ENCODE measurements at regions not wholly inside any gene's neighbourhood (a gene's known extent, or its start where the extent isn't known, plus 50 kb on each side); places are given as distances from the start of the nearest gene placed in this dataset.

GRCh38 chr13:68697551-68697950, 1410.1 kb upstream of the ATXN8OS start:
- in situ Hi-C loops (cut with HindIII; ENCODE audit: low sequenced_read_pairs), result no loop called here

DNA sequence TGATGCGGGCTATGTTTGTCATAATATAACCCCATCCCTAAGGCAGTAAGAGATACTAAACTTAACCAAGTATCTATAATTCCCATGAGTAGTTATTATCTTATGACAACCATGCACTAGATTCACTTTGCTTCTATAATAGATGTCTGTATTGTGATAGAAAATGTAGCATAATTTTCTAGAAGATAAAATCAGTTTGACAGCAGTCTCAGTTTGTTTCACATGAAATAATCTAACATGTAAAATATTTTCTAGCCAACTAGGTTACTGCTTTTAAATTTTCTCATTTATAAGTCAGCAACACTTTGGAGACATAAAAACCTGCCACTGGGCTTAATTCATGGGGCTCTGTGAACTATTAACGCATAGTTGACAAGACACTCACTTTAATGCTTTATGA, 1410.7 kb upstream of the ATXN8OS start:
- in situ Hi-C loops (cut with HindIII; ENCODE audit: low sequenced_read_pairs), result no loop called here

DNA sequence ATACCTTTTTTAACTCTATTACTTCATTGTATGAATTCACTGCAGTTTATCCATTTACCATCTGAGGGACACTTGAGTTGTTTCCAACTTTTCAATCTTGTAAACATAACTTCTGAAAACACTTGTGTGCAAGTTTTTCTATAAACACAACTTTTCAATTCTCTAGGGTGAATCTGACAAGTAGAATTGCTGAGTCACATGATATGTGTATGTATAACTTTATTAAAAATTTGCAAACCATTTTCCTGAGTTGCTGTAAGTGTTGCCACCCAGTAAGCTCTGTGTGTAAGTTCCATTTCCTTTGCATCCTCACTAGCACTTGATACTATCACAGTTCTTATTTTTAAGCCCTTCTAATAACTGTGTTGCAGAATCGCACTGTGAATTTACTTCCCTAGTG, 1415.6 kb upstream of the ATXN8OS start:
- in situ Hi-C loops (cut with HindIII; ENCODE audit: low sequenced_read_pairs), result no loop called here

DNA sequence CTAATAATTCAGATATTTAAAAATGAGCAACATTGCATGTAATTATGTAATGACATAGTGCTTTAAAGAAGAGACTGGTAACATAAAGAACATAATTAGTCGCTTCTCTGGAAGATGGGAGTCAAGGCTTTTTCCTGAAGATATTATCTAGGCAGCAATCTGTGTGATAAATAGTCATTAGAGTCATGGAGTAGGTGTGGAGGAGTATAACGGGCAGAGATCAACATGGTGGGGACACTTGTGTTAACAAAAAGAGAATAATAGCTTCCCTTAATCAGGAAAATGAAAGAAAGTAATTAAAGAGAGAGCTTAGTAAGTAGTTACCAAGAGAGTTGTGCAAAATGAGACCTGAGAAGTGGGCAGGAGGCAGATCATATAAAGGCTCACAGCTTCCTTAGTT, 1417.1 kb upstream of the ATXN8OS start:
- in situ Hi-C loops (cut with HindIII; ENCODE audit: low sequenced_read_pairs), result no loop called here

DNA sequence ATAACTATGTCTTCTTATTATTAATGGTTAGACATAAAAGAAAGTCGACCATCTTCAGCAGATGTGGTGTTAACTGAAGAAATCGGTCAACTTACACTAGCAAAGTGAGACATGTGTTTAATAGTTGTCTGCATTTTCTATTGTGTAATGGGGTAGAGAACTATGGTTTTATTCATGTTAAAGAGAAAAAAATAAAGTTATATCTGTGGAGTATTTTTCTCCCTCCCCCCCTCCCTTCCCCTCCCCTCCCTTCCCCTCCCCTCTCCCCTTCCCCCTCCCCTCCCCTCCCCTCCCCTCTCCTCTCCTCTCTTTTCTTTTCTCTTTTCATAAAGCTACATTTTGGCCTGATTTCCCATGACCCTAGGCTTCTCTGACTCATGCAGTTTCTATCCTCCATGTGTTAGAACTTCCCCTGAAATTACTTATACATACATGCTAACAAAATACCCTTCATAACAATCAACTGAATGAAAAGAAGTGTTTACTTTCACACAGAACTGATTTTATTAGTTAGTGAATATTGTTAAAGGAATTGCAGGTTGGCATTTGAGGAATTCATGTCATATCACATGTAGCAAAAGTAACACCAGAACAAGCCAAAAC, 1431.0 kb upstream of the ATXN8OS start:
- in situ Hi-C loops (cut with HindIII; ENCODE audit: low sequenced_read_pairs), result no loop called here

DNA sequence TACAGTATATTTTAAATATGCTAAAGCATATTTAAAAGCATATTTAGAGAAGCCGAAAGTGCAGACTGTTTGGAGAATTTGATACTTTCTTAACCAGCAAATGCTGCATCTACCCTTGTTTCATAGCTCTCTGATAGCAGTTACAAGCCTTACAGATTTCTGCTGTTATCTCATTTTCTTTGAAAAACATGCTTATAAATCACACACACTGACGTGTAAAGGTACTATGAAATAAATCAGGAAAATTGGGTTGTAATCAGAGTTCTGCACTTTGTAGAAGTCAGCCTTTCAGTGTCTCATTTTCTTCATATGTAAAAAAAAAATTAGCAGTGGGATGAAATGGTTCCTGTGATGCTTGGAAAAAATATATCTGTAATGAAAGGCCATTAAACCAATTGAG, 1432.4 kb upstream of the ATXN8OS start:
- in situ Hi-C loops (cut with HindIII; ENCODE audit: low sequenced_read_pairs), result no loop called here

GRCh38 chr13:68667863-68668262, 1437.7 kb upstream of the PCDH9 start:
- in situ Hi-C loops (cut with HindIII; ENCODE audit: low sequenced_read_pairs), result no loop called here

GRCh38 chr13:68666774-68667397, 1436.8 kb upstream of the PCDH9 start:
- in situ Hi-C loops (cut with HindIII; ENCODE audit: low sequenced_read_pairs), result no loop called here

DNA sequence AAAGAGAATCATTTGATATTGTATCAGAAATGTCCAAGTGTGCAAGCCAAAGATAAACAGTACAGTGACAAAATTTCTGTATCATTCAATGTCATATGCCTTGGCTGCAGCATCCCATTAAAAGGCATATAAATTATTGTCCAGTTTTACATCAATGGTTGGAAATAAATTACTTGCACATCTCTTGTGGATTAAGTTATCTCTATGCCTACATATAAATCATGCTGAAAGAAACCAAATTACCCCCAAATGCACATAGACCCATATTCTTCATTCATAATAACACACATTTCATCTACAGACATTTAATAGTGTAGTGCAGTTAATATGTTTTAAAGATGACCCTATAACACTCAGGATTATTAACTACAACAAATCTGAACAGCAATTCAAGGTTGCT, 1415.7 kb upstream of the PCDH9 start:
- in situ Hi-C loops (cut with HindIII; ENCODE audit: low sequenced_read_pairs), result no loop called here

DNA sequence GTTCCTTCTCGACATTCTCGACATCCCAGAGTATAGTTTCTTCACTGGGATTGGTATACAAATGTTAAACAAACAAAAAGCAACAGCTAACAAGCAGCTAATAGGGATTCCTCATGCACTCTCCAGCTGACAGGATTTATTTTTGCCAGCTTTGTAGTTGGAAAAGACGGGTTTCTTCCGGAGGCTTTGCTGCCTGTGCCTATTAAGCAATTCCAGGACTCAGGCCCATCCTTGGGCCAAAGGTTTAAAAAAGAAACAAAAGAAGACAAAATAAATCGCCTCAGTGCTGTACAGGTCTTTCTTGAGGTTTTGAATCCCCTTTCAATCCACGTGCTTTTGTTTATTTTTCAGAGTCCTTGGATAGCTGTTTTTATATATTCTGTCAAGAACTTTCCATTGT, 1414.5 kb upstream of the PCDH9 start:
- in situ Hi-C loops (cut with HindIII; ENCODE audit: low sequenced_read_pairs), result no loop called here

- in situ Hi-C loops (cut with HindIII; ENCODE audit: low sequenced_read_pairs), result no loop called here
Observed at GRCh38 chr13:68636784-68637183, 1406.6 kb upstream of the PCDH9 start.

- in situ Hi-C loops (cut with HindIII; ENCODE audit: low sequenced_read_pairs), result no loop called here
Observed at GRCh38 chr13:68628994-68629393, 1398.9 kb upstream of the PCDH9 start.

GRCh38 chr13:68627379-68627778, 1397.2 kb upstream of the PCDH9 start:
- in situ Hi-C loops (cut with HindIII; ENCODE audit: low sequenced_read_pairs), result no loop called here

DNA sequence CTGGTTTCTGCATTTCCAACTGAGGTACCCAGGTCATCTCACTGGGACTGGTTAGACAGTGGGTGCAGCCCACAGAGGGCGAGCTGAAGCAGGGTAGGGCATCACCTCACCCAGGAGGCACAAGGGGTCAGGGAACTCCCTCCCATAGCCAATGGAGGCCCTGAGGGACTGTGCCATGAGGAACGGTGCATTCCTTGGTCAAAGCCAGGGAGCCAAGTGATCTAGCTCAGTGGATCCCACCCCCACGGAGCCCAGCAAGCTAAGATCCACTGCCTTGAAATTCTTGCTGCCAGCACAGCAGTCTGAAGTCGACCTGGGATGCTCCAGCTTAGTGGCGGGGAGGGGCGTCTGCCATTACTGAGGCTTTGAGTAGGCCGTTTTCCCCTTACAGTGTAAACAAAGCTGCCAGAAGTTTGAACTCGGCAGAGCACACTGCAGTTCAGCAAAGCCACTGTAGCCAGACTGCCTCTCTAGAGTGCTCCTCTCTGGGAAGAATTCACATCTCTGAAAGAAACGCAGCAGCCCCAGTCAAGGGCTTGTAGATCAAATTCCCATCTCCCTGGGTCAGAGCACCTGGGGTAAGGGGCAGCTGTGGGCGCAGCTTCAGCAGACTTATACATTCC, 1386.6 kb upstream of the PCDH9 start:
- in situ Hi-C loops (cut with HindIII; ENCODE audit: low sequenced_read_pairs), result no loop called here

GRCh38 chr13:68609661-68610060, 1379.5 kb upstream of the PCDH9 start:
- in situ Hi-C loops (cut with HindIII; ENCODE audit: low sequenced_read_pairs), result no loop called here

DNA sequence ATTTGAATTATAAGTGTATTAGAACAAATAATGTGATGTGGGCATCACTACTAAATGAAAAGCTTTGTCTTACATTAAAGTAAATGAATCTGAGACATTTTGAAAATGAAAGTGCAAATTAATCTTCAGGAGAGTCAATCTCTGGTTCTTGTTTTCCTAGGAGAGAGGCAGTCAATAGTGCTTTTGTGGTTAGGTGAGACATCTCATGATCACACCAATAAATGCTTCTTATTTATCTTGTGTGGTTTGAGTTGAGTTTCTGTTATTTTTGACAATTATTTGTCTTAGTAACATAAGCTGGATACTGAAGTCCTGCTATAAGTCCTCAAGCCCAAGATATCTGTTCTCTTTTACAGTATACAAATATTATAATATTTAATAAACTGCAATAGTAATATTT, 1378.0 kb upstream of the PCDH9 start:
- in situ Hi-C loops (cut with HindIII; ENCODE audit: low sequenced_read_pairs), result no loop called here

GRCh38 chr13:68597641-68598040, 1367.5 kb upstream of the PCDH9 start:
- in situ Hi-C loops (cut with HindIII; ENCODE audit: low sequenced_read_pairs), result no loop called here

DNA sequence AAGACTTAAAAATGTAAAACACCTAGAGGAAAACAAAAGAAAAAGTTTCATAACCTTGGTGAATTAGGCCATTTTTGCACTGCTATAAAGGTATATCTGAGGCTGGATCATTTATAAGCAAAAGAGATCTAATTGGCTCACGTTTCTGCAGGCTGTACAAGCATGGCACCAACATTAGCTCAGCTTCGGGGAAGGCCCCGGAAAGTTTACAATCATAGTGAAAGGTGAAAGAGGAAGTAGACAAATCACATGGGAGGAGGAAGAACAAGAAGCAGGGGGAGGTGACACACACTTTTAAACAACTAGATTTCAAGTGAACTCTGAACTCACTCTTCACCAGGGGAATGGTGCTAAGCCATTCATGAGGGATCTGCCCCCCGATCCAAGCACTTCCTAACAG, 1358.5 kb upstream of the PCDH9 start:
- in situ Hi-C loops (cut with HindIII; ENCODE audit: low sequenced_read_pairs), result no loop called here

- in situ Hi-C loops (cut with HindIII; ENCODE audit: low sequenced_read_pairs), result no loop called here
Observed at GRCh38 chr13:68584776-68585175, 1354.6 kb upstream of the PCDH9 start.

GRCh38 chr13:68574053-68574452, 1343.9 kb upstream of the PCDH9 start:
- in situ Hi-C loops (cut with HindIII; ENCODE audit: low sequenced_read_pairs), result no loop called here

- in situ Hi-C loops (cut with HindIII; ENCODE audit: low sequenced_read_pairs), result no loop called here
Observed at GRCh38 chr13:68551701-68552522, 1321.8 kb upstream of the PCDH9 start.

DNA sequence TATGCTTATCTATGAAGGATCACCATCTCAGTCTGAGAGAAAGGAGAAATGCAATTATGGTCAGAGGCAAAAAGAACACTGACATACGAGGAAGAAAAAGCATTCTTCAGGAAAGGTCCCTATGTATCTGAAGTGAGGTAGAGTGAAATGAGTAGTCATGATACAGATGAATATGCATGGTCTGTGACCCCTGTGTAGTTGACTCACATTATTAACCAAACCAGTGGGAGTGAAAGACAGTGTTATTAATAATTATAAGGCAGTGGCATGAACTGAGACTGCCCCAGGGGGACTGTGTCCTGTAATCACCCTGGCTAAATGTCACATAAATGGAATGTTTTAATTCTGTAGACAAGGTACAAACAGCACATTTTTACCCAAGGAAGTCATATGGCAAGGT, 1320.2 kb upstream of the PCDH9 start:
- in situ Hi-C loops (cut with HindIII; ENCODE audit: low sequenced_read_pairs), result no loop called here

All from endothelial cell of hepatic sinusoid (primary cell).